ENCODE measurements at regions not wholly inside any gene's neighbourhood (a gene's known extent, or its start where the extent isn't known, plus 50 kb on each side); places are given as distances from the start of the nearest gene placed in this dataset.

DNA sequence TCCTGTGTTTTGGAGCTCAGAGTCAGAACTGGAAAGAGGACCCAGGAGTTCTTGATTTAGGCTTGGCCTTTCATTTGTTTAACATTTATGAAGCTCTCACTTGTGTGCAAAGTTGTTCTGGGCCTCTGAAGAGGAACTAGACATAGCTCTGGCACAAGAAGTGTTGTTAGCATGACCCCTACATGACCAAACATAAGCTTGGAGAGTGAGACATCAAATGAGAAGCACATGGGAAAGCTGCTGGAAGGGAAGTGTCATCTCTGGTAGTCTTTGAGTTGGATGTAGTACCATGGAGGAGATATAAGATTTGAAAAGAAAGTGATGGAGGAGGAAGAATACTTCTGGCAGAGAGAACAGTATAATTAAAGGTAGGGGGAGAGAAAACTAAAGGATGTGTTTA, 370.1 kb downstream of the ADRA2A start:
- H3K4ac ChIP-seq (replicated peaks; ENCODE audit: insufficient read length, low read depth, low read length): no peak overlapping the region
- TF ChIP-seq SP1 (IDR thresholded peaks at IDR 0.05; ENCODE audit: low read depth, low read length) (no peak), NANOG (IDR thresholded peaks at IDR 0.05; ENCODE audit: insufficient read depth, low read depth, low read length, poor library complexity, severe bottlenecking) (no peak), RNF2 (IDR thresholded peaks at IDR 0.05; ENCODE audit: borderline replicate concordance, low read depth, low read length, missing control alignments, poor library complexity, severe bottlenecking) (no peak), POU5F1 (IDR thresholded peaks at IDR 0.05; ENCODE audit: low read depth, low read length) (no peak), RXRA (IDR thresholded peaks at IDR 0.05; ENCODE audit: insufficient read depth, low read depth, low read length) (no peak), SIRT6 (IDR thresholded peaks at IDR 0.05; ENCODE audit: low read length) (no peak), GABPA (IDR thresholded peaks at IDR 0.05; ENCODE audit: borderline replicate concordance, insufficient read depth, low read length) (no peak), YY1 (IDR thresholded peaks at IDR 0.05; ENCODE audit: low read depth, low read length) (no peak), KDM4A (IDR thresholded peaks at IDR 0.05; ENCODE audit: low read depth, low read length, severe bottlenecking) (no peak), CEBPB (IDR thresholded peaks at IDR 0.05; ENCODE audit: low read depth, low read length) (no peak)
- TF ChIP-seq, protein P1, sequence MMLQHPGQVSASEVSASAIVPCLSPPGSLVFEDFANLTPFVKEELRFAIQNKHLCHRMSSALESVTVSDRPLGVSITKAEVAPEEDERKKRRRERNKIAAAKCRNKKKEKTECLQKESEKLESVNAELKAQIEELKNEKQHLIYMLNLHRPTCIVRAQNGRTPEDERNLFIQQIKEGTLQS (IDR thresholded peaks at IDR 0.05; ENCODE audit: insufficient read depth, low read depth, low read length): no peak
- TF ChIP-seq, protein P2, sequence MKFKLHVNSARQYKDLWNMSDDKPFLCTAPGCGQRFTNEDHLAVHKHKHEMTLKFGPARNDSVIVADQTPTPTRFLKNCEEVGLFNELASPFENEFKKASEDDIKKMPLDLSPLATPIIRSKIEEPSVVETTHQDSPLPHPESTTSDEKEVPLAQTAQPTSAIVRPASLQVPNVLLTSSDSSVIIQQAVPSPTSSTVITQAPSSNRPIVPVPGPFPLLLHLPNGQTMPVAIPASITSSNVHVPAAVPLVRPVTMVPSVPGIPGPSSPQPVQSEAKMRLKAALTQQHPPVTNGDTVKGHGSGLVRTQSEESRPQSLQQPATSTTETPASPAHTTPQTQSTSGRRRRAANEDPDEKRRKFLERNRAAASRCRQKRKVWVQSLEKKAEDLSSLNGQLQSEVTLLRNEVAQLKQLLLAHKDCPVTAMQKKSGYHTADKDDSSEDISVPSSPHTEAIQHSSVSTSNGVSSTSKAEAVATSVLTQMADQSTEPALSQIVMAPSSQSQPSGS (IDR thresholded peaks at IDR 0.05; ENCODE audit: low read length): no peak

More for the DNA sequence above, 370.1 kb downstream of the ADRA2A start:
- FAIRE-seq: no peak
- no peak overlapping the region for H2BK15ac ChIP-seq (ENCODE audit: low read length)
- ChIA-PET CTCF (ENCODE audit: partially characterized antibody) (interaction anchor here (1.1 kb wide), 1 partner anchor 74 kb away, joined by 3 read pairs; no protein-coding TSS in a partner anchor), POLR2A (ENCODE audit: partially characterized antibody) (no interaction called here)
- no peak overlapping the region for H3K14ac ChIP-seq (ENCODE audit: insufficient read length)
- H3K4me1 ChIP-seq (replicated peaks in 1 of 4; ENCODE audit: control insufficient read depth in 3 of 4, insufficient read depth in 4 of 4, low read length in 3 of 4): no peaks in the 10 kb centered on the region
- H3K56ac ChIP-seq (replicated peaks; ENCODE audit: insufficient read length, low read depth, low read length): no peak overlapping the region
- H4K20me1 ChIP-seq (replicated peaks in 1 of 2; ENCODE audit: control insufficient read depth in 1 of 2, insufficient read depth in 2 of 2, low read length in 2 of 2): no peaks in the 10 kb centered on the region
- no peak overlapping the region for H4K5ac ChIP-seq (ENCODE audit: insufficient read length, low read depth, low read length)
- H2BK20ac ChIP-seq (ENCODE audit: low read length): no peak overlapping the region
- H3K9ac ChIP-seq (replicated peaks in 1 of 4; ENCODE audit: extremely low read depth in 1 of 4, low read depth in 3 of 4, low read length in 3 of 4): no peak overlapping the region
- no peak overlapping the region for H3K27ac ChIP-seq (ENCODE audit: low read depth, low read length)
- no peak for DNase-seq (ENCODE audit: low read depth in 1 of 2, low spot score in 2 of 2)
- H4K8ac ChIP-seq (ENCODE audit: extremely low read depth, insufficient read depth, low read length): no peak overlapping the region
- no peak overlapping the region for H3K18ac ChIP-seq (ENCODE audit: extremely low read depth, low read length)
- no peaks in the 10 kb centered on the region for H3K27me3 ChIP-seq (replicated peaks in 1 of 4; ENCODE audit: control insufficient read depth in 3 of 4, extremely low read depth in 1 of 4, insufficient read depth in 3 of 4, low read length in 3 of 4)
- no peak overlapping the region for H3K23ac ChIP-seq (ENCODE audit: insufficient read length)
- no peaks in the 10 kb centered on the region for H3K79me2 ChIP-seq (ENCODE audit: control insufficient read depth in 1 of 2, insufficient read depth in 2 of 2, low read length in 2 of 2)
- H3K36me3 ChIP-seq (ENCODE audit: control insufficient read depth in 2 of 4, insufficient read depth in 4 of 4, low read length in 3 of 4): no peaks in the 10 kb centered on the region
- H3K4me2 ChIP-seq (ENCODE audit: insufficient read depth in 1 of 2, low read depth in 2 of 2, low read length in 2 of 2): no peak overlapping the region
- H2BK120ac ChIP-seq (replicated peaks; ENCODE audit: low read depth, low read length): no peak overlapping the region
- no peak overlapping the region for H2BK12ac ChIP-seq (ENCODE audit: low read depth, low read length)
- no peak overlapping the region for H2AK5ac ChIP-seq (ENCODE audit: low read depth, low read length)
- H2AFZ ChIP-seq (ENCODE audit: low read length): no peak overlapping the region
- H3K4me3 ChIP-seq (ENCODE audit: extremely low read depth in 1 of 4, insufficient read depth in 2 of 4, low read depth in 3 of 4, low read length in 4 of 4): no peak overlapping the region
- H3K79me1 ChIP-seq (ENCODE audit: low read depth, low read length): no peaks in the 10 kb centered on the region
- no peaks in the 10 kb centered on the region for H3K9me3 ChIP-seq (ENCODE audit: insufficient read depth in 2 of 2, low read depth in 1 of 2, low read length in 1 of 2)
- no peaks in the 10 kb centered on the region; the same call in 1 of the 2 replicates for H3K23me2 ChIP-seq (ENCODE audit: low read depth, low read length)
- H2BK5ac ChIP-seq (ENCODE audit: low read depth, low read length): no peak overlapping the region
- no peak overlapping the region for H4K91ac ChIP-seq (replicated peaks; ENCODE audit: insufficient read length, low read length)

All from H1 (cell line).